ENCODE measurements at regions not wholly inside any gene's neighbourhood (a gene's known extent, or its start where the extent isn't known, plus 50 kb on each side); places are given as distances from the start of the nearest gene placed in this dataset.

DNA sequence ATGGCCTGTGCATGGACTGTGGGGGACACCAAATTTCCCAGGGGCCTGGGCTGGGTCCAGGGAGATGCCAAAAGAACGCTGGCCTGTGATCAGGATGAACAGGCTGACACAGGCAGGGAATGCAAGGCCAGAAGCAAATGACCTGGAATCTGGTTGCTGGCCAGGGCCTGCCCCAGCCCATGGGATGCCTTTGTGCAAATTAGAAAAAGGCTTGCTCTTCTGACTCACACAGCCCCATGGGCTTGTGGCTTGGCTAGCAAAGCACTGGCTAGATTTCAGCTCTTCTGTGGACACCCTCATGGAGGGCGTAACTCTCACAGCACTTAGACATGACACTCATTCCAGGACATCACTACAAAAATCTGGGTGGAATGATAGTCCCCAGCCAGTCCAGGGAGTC, 356.0 kb downstream of the SHQ1 start:
- DNase-seq (ENCODE audit: low read depth in 3 of 3), result no peak

DNA sequence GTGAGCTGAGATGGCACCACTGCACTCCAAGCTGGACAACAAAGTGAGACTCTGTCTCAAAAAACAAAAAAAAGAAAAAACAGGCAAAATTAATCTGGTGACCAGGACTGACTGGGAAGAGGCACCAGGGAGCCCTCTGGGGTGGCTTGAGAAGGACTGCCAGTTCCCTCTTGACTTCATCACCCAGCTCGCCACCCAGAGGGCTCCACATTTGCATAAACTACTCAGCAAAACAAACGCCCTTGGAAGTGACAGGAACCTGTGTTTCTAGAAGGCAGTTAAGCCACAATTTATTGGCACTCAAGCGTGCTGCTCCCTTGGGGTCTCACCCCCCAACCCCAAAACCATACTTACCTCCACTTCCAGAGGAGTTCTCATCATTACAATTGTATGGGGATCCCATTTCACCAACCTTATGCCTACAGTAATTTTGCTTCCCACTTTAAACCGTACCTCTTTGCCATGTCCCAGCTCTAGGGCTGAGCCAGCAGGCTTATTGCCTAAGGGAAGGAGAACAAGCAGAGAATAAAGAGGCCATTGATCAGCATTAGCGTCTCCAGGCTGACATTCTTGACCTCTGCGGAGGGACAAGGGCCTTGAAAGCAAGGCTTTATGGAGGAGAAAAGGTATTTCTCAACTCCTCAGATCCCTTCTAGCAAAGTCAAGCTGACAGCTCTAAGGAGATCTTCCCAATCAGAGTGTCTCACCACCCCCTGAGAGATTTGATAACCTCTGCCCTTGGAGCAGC, 357.4 kb downstream of the SHQ1 start:
- DNase-seq (ENCODE audit: low read depth in 3 of 3), result no peak

DNA sequence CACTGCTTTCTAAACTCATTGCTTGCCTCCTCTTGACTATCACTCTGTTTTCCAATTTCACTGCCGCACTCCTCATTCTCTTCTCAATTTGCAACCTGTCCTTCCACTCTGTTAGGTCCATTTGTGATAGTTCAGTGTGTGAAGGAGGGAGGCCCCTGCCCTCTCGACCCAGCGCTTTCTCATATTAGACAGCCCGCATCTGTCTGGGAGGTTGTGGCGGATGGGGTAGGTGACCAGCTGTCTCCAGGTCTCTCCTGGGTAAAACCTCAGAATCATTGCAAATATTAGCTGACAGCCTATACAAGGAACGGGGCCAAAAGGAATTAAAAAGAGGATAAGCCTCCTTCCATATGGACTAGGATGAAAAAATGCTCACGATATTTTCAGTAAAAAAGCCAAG, 358.3 kb downstream of the SHQ1 start:
- no peak for DNase-seq (ENCODE audit: low read depth in 3 of 3)

DNA sequence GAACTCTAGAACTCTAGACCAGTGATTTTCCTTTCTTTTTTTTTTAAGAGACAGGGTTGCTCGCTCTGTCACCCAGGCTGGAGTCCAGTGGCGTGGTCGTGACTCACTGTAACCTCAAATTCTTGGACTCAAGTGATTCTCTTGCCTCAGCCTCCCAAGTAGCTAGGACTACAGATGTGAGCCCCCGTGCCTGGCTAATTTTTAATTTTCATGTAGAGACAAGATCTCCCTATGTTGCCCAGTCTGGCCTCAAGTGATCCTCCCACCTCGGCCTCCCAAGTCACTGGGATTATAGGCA, 359.6 kb downstream of the SHQ1 start:
- no peak for DNase-seq (ENCODE audit: low read depth in 3 of 3)

DNA sequence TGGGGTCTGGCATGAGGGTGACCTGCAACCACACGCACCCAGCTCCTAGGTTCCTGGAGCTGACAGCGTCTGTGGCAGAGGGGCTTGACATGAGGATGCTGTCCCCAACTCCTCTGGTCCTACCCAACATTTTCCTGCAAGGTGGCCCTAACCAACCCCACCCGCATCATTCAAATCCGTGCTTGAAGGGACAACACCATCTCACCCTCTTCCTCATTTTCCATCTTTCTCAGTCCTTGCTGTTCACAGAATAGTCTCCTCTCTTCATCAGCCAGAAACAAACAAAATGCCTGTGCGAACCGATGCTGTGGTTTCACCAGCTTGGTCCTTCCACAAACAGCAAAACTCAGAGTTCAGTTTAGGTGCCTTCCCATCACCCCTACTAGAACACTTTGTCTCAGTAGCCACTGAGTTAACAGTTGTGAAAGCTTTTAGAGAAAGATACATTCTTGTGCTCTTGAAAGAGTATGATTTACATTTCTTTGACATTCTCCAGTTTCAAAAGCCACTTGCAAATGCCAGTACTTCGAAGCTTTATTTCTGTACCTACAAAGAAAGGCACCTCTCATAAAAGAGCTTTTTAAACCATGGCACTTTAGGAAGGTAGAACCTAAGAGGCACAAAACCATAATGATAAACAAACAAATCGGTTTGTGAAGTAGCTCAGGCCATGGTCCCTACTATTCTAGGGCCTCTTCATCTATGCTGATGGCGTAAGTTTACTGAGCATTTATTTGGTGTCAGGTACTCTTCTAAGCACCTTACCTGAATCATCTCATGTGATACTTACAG, 360.1 kb downstream of the SHQ1 start:
- no peak for DNase-seq (ENCODE audit: low read depth in 3 of 3)

DNA sequence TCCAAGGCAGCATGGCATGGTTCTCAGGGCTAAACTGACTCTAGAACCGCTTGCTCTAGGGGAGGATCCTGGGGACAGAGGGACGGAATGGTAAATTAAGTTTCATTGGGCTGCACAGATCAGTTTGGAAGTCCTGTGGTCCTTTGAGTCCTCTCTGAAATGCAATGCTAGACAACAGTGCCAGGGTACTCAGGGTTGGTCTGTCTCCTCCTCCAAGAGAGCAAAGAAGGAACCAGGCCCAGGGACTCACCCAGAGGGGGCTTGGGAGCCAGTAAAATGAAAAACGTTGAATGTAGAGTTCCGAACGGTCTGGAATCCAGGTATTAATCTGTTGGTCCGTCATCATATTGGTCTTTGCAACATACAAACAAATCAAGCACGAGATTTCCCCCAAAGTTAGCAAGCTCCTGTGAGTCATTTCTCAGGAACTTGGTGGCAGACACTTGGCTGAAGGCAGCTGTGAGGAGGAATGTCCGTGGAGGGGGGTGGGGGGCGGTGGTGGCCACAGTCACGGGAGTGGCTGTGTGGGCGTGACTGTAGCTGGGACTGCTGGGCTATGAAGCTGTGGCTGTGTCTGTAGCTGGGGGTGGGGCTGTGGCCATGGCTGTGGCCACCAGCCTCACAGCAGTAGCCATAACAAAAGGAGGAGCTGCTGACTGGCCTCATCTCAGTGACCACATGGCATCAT, 361.0 kb downstream of the SHQ1 start:
- peak; percentile 24 to 52 (median 52) for DNase-seq (ENCODE audit: low read depth in 3 of 3)

DNA sequence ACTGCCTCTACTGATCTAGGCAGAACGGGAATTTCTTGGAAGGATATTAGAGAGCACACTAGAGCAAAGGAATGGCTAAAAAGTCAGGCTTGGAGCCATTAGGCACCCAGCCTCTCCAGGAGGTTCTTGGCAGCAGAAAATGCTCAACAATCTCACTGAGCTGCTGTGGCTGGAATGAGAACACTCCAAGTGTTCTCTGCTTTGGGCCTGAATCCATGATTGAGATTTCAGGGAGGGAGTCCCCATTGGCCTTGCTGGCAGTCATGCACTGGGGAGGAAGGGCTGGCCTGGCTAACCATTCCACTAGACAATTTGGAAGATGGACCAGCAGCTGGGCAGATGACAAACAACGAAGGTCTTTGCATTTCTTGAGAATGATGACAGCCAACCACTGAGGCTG, 362.6 kb downstream of the SHQ1 start:
- no peak for DNase-seq (ENCODE audit: low read depth in 3 of 3)

DNA sequence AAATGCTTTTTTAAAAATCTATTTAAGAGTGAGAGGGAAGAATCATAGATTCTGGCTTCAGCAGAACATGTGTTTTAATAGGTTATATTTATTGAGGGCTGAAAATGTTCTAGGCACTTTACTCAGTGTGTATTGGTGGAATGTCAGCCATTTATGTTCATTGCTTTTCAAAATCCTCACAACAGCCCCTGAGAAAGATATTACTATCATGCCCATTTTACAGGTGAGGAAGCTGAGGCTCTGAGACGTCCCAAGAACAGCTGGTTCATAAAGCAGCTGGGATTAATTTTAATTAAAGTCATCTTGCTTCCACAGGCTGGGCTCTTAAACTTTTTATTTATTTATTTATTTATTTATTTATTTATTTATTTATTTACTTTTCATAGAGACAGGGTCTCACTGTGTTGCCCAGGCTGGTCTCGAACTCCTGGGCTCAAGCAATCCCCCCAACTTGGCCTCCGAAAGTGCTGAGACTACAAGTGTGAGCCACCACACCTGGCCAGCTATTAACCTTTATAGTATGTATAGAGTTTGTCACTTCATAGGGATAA, 364.6 kb downstream of the SHQ1 start:
- no peak for DNase-seq (ENCODE audit: low read depth in 3 of 3)

DNA sequence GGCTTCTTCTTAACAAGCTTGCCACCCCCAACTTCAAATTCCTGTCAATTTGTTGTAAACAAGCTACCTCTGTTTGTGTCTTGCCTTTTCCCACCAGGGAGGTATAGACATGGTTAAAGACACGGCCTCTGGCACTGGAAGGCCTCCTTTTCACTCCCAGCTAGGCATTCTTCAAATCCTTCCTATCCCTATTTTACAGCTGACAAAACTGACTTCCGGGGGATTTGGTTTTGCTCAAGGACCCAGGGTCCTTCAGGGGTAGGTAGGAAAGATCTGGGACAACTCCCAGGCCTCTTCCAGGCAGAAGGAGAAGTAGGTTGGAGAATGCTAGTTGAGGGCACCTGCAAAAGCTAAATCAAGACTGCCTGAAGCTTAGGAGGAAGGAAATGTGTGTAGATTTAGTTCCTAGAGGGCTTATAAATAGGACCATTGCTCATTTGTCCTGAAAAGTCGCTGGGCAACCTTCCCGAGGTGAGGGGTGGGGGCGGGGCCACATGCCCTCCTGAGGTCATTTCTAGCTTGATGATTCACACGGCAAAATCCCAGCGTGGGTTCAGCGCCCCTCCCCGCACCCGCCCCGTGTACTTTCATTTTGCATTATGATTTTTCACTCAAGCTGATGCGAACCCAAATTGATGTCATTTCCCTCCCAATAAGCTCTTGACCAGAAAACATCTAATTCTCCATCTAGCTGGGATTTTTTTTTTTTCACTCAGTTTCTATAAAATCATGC, 365.5 kb downstream of the SHQ1 start:
- peak; percentile 73 to 83 (median 81) for DNase-seq (ENCODE audit: low read depth in 3 of 3)

DNA sequence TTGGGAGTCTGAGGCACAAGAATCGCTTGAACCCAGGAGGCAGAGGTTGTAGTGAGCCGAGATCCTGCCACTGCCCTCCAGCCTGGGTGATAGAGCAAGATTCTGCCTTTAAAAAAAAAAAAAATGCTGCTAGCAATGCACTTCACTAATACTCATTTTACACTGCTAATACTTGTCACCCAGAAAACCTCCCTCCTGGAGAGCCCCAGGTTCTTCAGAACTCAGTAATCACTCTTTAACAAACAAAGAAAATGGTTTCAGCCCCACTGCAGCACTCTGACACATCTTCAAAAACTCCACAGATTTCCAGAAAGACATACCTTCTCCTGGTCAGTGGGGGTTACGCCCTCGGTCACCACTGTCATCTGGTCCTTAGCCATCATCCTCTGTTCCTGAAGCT, 366.7 kb downstream of the SHQ1 start:
- DNase-seq (ENCODE audit: low read depth in 3 of 3), result no peak

DNA sequence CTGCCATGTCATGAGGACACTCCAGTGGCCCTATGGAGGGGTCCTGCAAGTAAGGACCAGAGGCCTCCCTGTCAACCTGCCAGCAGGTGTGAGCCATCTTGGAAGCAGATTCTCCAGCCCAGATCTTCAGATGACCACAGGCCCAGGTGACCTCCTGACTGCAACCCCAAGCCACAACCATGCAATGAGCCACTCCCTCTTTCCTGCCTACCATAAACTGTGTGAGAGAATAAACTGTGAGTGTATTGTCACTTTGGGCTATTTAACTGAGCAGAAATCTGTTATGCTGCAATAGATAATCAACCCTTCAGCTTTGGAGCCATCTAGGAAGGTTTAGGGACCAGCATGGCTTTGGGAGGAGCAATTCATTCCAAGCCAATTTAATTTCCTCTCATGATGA, 367.9 kb downstream of the SHQ1 start:
- no peak for DNase-seq (ENCODE audit: low read depth in 3 of 3)

DNA sequence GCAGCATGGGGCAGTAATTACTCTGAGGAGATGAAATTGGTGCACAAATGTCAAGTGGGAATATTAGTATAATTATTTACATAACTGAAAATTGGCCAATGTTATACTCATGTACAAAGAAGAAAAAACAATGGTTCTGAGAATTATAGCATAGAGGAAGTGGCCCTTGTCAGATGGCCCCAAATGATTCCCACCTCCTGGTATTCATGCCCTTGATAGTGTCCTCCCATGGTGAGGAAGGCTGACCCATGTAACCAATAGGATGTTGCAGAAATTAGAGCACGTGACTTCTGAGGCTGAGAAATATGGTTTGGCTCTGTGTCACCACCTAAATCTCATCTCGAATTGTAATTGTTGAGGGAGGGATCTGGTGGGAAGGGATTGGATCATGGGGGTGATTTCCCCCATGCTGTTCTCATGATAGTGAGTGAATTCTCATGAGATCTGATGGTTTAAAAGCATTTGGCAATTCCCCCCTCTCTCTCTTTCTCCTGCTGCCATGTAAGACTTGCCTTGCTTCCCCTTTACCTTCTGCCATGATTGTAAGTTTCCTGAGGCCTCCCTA, 368.5 kb downstream of the SHQ1 start:
- DNase-seq (ENCODE audit: low read depth in 3 of 3), result no peak

DNA sequence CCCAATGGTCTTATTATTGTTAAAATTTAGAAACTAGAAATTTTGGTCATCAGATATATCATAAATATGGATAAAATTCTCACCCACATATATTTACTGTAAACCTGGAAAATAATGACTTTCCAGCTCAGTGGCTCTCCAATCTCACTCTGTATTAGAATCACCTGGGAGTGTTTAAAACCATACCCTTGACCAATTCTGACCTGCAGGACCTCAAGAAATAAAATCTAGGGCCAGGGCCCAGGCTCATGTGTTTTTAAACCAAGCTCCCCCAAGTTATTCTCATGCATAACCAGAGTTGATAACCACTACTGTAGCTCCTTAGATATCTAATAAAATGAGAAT, 372.1 kb downstream of the SHQ1 start:
- no peak for DNase-seq (ENCODE audit: low read depth in 3 of 3)

DNA sequence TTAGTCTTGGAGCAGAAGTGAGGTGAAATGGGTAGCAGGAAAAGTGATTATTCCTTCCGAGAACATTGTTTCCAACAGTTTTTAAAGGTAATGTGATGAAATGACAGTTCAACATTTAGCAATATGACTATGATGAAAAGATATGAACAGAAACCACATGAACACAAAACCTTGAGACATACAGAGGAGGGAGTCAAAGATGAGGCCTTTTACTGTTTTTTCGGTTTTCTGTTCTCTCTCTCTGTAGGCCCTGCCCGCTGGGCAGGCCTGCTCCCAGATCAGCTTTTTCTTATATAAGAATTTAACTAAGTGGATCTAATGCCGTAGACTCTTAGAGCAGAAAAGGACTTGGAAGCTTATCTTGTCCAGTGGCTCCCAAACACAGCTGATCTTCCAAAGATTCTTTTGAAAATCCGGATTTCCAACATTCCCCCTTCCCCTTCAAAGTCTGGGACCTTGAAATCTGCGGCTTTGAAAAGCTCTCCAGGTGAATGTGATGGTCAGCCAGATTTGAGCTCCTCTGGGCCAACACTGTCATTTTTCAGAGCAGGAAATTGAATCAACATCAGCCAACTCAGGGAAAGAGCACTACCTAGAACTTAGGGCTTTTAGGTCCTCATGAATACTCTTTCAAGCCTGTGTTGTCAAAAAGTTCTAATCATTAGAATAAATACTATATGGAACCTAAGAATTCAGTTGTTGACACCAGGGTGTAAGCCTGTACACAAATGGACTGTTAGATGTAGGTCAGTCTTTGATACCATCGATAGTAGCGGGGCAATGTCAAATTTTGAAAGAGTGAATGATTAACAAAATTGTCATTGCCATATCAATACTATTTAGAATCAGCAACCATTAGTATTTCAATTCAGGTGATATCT, 372.7 kb downstream of the SHQ1 start:
- no peak for DNase-seq (ENCODE audit: low read depth in 3 of 3)

DNA sequence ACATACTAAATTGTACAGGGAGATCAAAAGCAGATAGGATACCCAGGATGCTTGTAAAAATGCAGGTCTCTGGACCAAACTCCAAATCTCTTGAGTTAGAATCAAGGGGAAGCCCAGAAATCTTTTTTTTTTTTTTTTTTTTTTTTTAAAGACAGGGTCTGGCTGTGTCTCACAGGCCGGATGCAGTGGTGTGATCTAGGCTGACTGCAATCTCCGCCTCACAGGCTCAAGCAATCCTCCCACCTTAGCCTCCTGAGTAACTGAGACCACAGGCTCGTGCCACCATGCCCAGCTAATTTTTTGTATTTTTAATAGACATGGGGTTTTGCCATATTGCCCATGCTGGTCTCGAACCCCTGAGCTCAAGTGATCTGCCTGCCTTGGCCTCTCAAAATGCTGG, 373.5 kb downstream of the SHQ1 start:
- DNase-seq (ENCODE audit: low read depth in 3 of 3), result no peak

DNA sequence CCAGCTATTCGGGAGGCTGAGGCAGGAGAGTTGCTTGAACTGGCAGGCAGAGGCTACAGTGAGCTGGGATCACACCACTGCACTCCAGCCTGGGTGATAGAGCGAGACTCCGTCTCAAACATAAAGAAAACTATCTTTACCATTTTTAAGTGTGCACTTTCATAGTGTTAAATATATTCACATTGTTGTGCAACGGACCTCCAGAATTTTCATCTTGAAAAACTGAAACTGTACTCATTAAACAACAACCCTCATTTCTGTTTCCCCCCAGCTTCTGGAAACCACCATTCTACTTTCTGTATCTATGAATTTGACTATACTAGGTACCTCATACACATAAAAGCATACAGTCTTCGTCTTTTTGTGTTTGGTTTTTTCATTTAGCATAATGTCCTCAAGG, 375.1 kb downstream of the SHQ1 start:
- no peak for DNase-seq (ENCODE audit: low read depth in 3 of 3)

DNA sequence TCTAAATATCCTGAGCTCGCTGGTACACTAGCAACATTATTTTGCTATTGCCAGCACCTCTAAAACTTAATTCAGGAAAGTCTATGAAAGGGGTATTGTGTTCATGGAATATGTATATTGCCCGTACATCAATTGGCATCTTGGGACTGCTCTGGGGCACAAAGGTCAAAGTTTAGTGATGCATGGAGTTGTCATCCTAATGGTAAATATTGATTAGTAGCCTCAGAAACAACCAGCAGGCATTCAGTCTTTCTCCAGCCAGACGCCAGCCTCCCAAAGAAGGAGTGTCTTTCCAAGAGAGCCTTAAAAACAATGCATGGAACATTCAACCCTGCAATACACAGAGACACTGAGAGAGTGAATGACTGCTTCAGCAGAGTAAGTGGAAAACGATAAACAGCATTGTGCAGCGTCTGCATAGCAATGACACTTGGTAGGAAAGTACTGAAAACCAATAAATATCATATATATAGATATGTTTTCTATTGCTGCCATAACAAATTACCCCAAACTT, 377.3 kb downstream of the SHQ1 start:
- no peak for DNase-seq (ENCODE audit: low read depth in 3 of 3)

DNA sequence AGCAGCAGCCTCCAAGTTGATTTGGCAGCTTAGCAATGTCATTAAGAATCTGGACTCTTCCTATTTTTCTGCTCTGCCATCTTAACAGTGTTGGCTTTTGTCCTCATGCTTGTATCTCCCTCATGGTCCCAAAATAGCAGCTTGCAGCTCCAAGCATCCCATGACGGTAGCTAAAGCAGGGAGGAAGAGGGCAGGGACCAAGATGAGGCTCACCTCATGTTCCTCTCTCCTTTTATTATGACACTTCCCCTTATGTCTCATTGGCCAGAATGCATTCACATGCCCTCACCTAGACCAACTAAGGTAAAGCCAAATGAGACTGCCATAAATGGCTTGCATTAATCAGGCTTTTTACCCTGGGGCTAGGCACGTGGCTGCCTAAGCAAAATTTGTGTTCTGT, 382.4 kb downstream of the SHQ1 start:
- DNase-seq (ENCODE audit: low read depth in 3 of 3), result no peak

DNA sequence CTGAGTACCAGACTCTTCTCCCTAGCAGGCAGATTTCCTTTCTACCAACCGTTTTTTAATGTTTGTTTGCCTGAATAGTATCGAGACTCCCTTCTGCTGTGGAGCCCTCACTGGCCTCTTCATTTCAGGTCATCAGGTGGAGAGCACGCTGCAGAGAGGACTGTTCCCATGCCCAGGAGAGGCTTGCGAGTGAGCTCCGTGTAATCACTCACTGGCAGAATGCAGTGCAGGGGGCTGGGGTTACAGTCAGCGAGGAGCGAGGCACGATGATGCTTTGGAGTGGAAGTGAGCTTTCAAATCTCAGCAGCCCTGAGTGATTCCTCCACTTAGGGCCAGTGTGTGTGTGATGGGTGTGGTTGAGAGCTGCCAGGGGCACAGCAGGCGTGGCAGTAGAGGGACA, 385.2 kb downstream of the SHQ1 start:
- DNase-seq (ENCODE audit: low read depth in 3 of 3), result no peak

DNA sequence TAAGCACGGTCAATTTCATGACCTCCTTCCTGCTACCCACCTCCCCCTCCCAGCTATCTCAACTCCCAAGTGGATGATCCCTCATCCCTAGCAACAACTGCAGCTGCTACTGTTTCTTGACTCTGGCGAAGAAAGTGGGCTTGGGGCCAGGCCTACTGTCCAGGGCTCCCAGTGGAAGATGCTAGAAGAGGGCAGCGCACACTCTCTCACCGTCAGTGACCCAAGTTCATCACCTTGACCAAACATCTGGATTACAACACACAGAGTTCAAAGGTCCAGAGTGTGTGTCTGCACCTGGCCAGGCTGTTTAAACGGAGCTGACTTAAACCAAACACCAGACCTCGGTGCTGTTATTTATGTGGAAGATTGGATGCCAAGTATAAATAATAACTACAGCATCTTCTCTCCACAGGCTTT, 385.6 kb downstream of the SHQ1 start:
- DNase-seq (ENCODE audit: low read depth in 3 of 3), result no peak

DNA sequence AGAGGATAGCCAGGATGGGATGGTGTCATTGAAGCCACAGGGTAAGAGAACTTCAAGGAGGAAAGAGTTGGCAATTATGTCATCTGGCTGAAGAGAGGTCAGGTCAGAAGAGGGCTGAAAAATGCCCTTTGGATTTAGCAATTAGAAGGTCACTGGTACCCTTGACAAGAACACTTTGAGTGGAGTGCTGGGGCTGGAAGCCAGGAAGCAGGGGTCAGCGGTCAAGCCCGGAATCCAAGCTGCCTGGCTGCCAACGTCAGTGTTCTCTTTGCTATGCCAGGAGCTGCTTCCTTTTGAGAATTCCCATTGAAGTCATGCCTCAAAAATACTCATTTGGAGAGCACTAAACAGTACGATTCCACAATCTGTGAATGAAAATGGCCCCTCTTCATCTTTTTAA, 386.5 kb downstream of the SHQ1 start:
- DNase-seq (ENCODE audit: low read depth in 3 of 3), result no peak
